ENCODE measurements at regions not wholly inside any gene's neighbourhood (a gene's known extent, or its start where the extent isn't known, plus 50 kb on each side); places are given as distances from the start of the nearest gene placed in this dataset.

GRCh38 chr12:127594351-127594970 lies 672.5 kb upstream of the TMEM132C start:
- H3K4me3 ChIP-seq (replicated peaks; ENCODE audit: insufficient read depth, low read length), result no peak overlapping the region
- no peaks in the 10 kb centered on the region for H3K27me3 ChIP-seq (ENCODE audit: insufficient read depth, poor library complexity, severe bottlenecking)
- H3K27ac ChIP-seq (replicated peaks), result no peak overlapping the region
- TF ChIP-seq POLR2AphosphoS5 (IDR thresholded peaks at IDR 0.05; ENCODE audit: low read depth) (no peak), GABPA (IDR thresholded peaks at IDR 0.05; ENCODE audit: low read depth) (no peak), CTCF (IDR thresholded peaks at IDR 0.05; ENCODE audit: insufficient read depth, low read length) (no peak), SPI1 (IDR thresholded peaks at IDR 0.05; ENCODE audit: borderline replicate concordance, low read depth) (no peak)
- TF ChIP-seq, protein P1, sequence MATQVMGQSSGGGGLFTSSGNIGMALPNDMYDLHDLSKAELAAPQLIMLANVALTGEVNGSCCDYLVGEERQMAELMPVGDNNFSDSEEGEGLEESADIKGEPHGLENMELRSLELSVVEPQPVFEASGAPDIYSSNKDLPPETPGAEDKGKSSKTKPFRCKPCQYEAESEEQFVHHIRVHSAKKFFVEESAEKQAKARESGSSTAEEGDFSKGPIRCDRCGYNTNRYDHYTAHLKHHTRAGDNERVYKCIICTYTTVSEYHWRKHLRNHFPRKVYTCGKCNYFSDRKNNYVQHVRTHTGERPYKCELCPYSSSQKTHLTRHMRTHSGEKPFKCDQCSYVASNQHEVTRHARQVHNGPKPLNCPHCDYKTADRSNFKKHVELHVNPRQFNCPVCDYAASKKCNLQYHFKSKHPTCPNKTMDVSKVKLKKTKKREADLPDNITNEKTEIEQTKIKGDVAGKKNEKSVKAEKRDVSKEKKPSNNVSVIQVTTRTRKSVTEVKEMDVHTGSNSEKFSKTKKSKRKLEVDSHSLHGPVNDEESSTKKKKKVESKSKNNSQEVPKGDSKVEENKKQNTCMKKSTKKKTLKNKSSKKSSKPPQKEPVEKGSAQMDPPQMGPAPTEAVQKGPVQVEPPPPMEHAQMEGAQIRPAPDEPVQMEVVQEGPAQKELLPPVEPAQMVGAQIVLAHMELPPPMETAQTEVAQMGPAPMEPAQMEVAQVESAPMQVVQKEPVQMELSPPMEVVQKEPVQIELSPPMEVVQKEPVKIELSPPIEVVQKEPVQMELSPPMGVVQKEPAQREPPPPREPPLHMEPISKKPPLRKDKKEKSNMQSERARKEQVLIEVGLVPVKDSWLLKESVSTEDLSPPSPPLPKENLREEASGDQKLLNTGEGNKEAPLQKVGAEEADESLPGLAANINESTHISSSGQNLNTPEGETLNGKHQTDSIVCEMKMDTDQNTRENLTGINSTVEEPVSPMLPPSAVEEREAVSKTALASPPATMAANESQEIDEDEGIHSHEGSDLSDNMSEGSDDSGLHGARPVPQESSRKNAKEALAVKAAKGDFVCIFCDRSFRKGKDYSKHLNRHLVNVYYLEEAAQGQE (IDR thresholded peaks at IDR 0.05; ENCODE audit: insufficient replicate concordance, low read depth), result no peak
- no peak for DNase-seq (ENCODE audit: low read depth in 1 of 2, low spot score in 1 of 2)

- Histone ChIP-seq H3K27ac (replicated peaks) (no peak overlapping the region), H3K27me3 (ENCODE audit: insufficient read depth, poor library complexity, severe bottlenecking) (no peaks in the 10 kb centered on the region), H3K4me3 (replicated peaks; ENCODE audit: insufficient read depth, low read length) (no peak overlapping the region)
- TF ChIP-seq CTCF (IDR thresholded peaks at IDR 0.05; ENCODE audit: insufficient read depth, low read length), result no peak
- TF ChIP-seq, protein P1 (IDR thresholded peaks at IDR 0.05; ENCODE audit: insufficient replicate concordance, low read depth), result no peak
- TF ChIP-seq GABPA (IDR thresholded peaks at IDR 0.05; ENCODE audit: low read depth), result no peak
- TF ChIP-seq POLR2AphosphoS5 (IDR thresholded peaks at IDR 0.05; ENCODE audit: low read depth), result no peak
- no peak for TF ChIP-seq SPI1 (IDR thresholded peaks at IDR 0.05; ENCODE audit: borderline replicate concordance, low read depth)
- no peak for DNase-seq (ENCODE audit: low read depth in 1 of 2, low spot score in 1 of 2)
These were observed 671.5 kb upstream of the TMEM132C start for GRCh38 chr12:127595506-127595905.

- Histone ChIP-seq H3K27me3 (ENCODE audit: insufficient read depth, poor library complexity, severe bottlenecking) (no peaks in the 10 kb centered on the region), H3K4me3 (replicated peaks; ENCODE audit: insufficient read depth, low read length) (no peak overlapping the region), H3K27ac (replicated peaks) (no peak overlapping the region)
- no peak for DNase-seq (ENCODE audit: low read depth in 1 of 2, low spot score in 1 of 2)
- no peak for TF ChIP-seq GABPA (IDR thresholded peaks at IDR 0.05; ENCODE audit: low read depth)
- TF ChIP-seq CTCF (IDR thresholded peaks at IDR 0.05; ENCODE audit: insufficient read depth, low read length), result no peak
- TF ChIP-seq, protein P1 (IDR thresholded peaks at IDR 0.05; ENCODE audit: insufficient replicate concordance, low read depth), result no peak
These were observed 670.1 kb upstream of the TMEM132C start for GRCh38 chr12:127596891-127597290.

Data from HL-60 (cell line).